GM12878 (cell line): ENCODE measurements at regions not wholly inside any gene's neighbourhood (a gene's known extent, or its start where the extent isn't known, plus 50 kb on each side); places are given as distances from the start of the nearest gene placed in this dataset.

Experiments used
- ATAC-seq: fragments of 200-7000 bp; cut with Tn5 transposase; 3 replicates; pipeline ENCODE4 v1.9.1; 2020; ENCODE audit warnings: mild to moderate bottlenecking, moderate library complexity
- BruUV-seq: library from RNA; stranded (reverse); fragments of 400-500 nt; replicated peaks from 2 replicates; lab custom pipeline; 2021; lab: Mats Ljungman, UMichigan
- CTCF ChIA-PET: fragments of 300-600 bp; sonication (Branson Sonifier 250); formaldehyde crosslinking; extraction: SDS; loops from one replicate; lab custom pipeline; 2021; ENCODE audit warnings: inconsistent platforms; lab: Yijun Ruan, JAX
- POLR2A ChIA-PET: fragments of 350-600 bp; formaldehyde crosslinking; extraction: SDS; loops from one replicate; lab custom pipeline; 2021; ENCODE audit warnings: inconsistent platforms; lab: Charles Lee
- RAD21 ChIA-PET: fragments of 300-600 bp; sonication (Branson Sonifier 250); formaldehyde crosslinking; loops from one replicate; lab custom pipeline; 2023; ENCODE audit warnings: antibody characterized with exemption; ENCODE audit not compliant: unreplicated experiment; lab: Charles Lee
- SMC1A ChIA-PET: fragments of 300-600 bp; sonication (Branson Sonifier 250); formaldehyde crosslinking; loops from one replicate; lab custom pipeline; 2023; ENCODE audit not compliant: unreplicated experiment, uncharacterized antibody; lab: Charles Lee
- DNase-seq: peaks from one replicate; pipeline ENCODE4 v3.0.0-alpha.2; 2011; ENCODE audit warnings: low read depth, low spot score
- FAIRE-seq: peaks from 3 replicates; lab custom pipeline; 2011; peaks lifted over from hg19 to GRCh38; lab: Jason Lieb, UNC
- H2AFZ ChIP-seq: 2 replicates; pipeline ENCODE4 v1.6.0; 2011; ENCODE audit warnings: low read depth, low read length, control low read depth; ENCODE audit not compliant: control insufficient read depth
- H3K27ac ChIP-seq: 2 replicates; pipeline ENCODE4 v1.5.1; 2011; ENCODE audit warnings: control low read depth; ENCODE audit not compliant: control insufficient read depth, insufficient read depth
- H3K27me3 ChIP-seq, 2 experiments: replicated peaks in 1 of 2; 2 replicates each; pipeline versions ENCODE4 v1.6.0 to v1.6.1; 2011; ENCODE audit warnings: low read length in 1 of 2; ENCODE audit not compliant: control insufficient read depth in 2 of 2, insufficient read depth in 2 of 2
- H3K36me3 ChIP-seq, 2 experiments: 2 replicates each; pipeline ENCODE4 v1.5.1; 2011; ENCODE audit warnings: low read length in 1 of 2; ENCODE audit not compliant: control insufficient read depth in 2 of 2, insufficient read depth in 2 of 2
- H3K4me1 ChIP-seq: 2 replicates; pipeline ENCODE4 v1.6.1; 2011; ENCODE audit warnings: mild to moderate bottlenecking, low read length, moderate library complexity, mixed read lengths; ENCODE audit not compliant: control insufficient read depth, insufficient read depth
- H3K4me2 ChIP-seq: 2 replicates; pipeline ENCODE4 v1.6.0; 2011; ENCODE audit warnings: control low read depth; ENCODE audit not compliant: control insufficient read depth, insufficient read depth
- H3K4me3 ChIP-seq: fragments of 200-600 bp; sonication (generic); 2 replicates; pipeline ENCODE4 v1.5.1; 2016
- H3K79me2 ChIP-seq: 2 replicates; pipeline ENCODE4 v1.6.0; 2011; ENCODE audit warnings: low read length; ENCODE audit not compliant: control insufficient read depth, insufficient read depth
- H3K9ac ChIP-seq: 2 replicates; pipeline ENCODE4 v1.8.0; 2011; ENCODE audit warnings: low read length, control low read depth, mixed read lengths; ENCODE audit not compliant: control insufficient read depth, insufficient read depth
- H3K9me3 ChIP-seq: replicated peaks from 3 replicates; pipeline ENCODE4 v1.5.1; 2011; ENCODE audit warnings: mild to moderate bottlenecking, low read length; ENCODE audit not compliant: control insufficient read depth, insufficient read depth
- H4K20me1 ChIP-seq: 2 replicates; pipeline ENCODE4 v1.6.0; 2011; ENCODE audit not compliant: control insufficient read depth, insufficient read depth
- ASH2L ChIP-seq: fragments of 300-600, 200-600 bp; sonication (generic); IDR thresholded peaks from 2 replicates; pipeline ENCODE4 v1.6.1; 2017; ENCODE audit warnings: low read depth, mild to moderate bottlenecking, borderline replicate concordance
- CHD1 ChIP-seq: IDR thresholded peaks from 2 replicates; pipeline ENCODE4 v1.6.1; 2012; ENCODE audit warnings: low read depth, low read length, improper control_type of control experiment
- CHD2 ChIP-seq: IDR thresholded peaks from 2 replicates; pipeline ENCODE4 v1.6.1; 2011; ENCODE audit warnings: low read depth, low read length, improper control_type of control experiment, borderline replicate concordance
- CHD4 ChIP-seq: fragments of 200-600 bp; sonication (generic); IDR thresholded peaks from 2 replicates; pipeline ENCODE4 v1.6.1; 2016; ENCODE audit warnings: mild to moderate bottlenecking
- E2F4 ChIP-seq: IDR thresholded peaks from 2 replicates; pipeline ENCODE4 v1.6.1; 2012; ENCODE audit warnings: low read depth, low read length, improper control_type of control experiment
- FOXK2 ChIP-seq: fragments of 450-650 bp; IDR thresholded peaks from 2 replicates; pipeline ENCODE4 v1.6.1; 2017; ENCODE audit warnings: mild to moderate bottlenecking, moderate library complexity
- HDAC2 ChIP-seq: fragments of 200-600 bp; sonication (generic); IDR thresholded peaks from 2 replicates; pipeline ENCODE4 v1.6.1; 2017
- JUNB ChIP-seq: IDR thresholded peaks from 2 replicates; pipeline ENCODE4 v1.6.1; 2016; ENCODE audit warnings: antibody characterized with exemption, mild to moderate bottlenecking
- KDM1A ChIP-seq: fragments of 200-600 bp; sonication (generic); IDR thresholded peaks from 2 replicates; pipeline ENCODE4 v1.6.1; 2016; ENCODE audit warnings: borderline replicate concordance
- LARP7 ChIP-seq: fragments of 450-650 bp; IDR thresholded peaks from 2 replicates; pipeline ENCODE4 v1.6.1; 2017; ENCODE audit warnings: mild to moderate bottlenecking
- NFIC ChIP-seq: IDR thresholded peaks from 2 replicates; pipeline ENCODE4 v1.6.1; 2012; ENCODE audit warnings: low read depth, mild to moderate bottlenecking, inconsistent platforms, low read length, moderate library complexity
- NFYA ChIP-seq: IDR thresholded peaks from 2 replicates; pipeline ENCODE4 v1.6.1; 2011; ENCODE audit warnings: low read depth, mild to moderate bottlenecking, low read length, improper control_type of control experiment, borderline replicate concordance
- PML ChIP-seq: IDR thresholded peaks from 2 replicates; pipeline ENCODE4 v1.6.1; 2012; ENCODE audit warnings: low read length, inconsistent platforms
- RAD21 ChIP-seq: IDR thresholded peaks from 2 replicates; pipeline ENCODE4 v1.6.1; 2011; ENCODE audit warnings: mild to moderate bottlenecking, low read depth, low read length, moderate library complexity; ENCODE audit not compliant: insufficient read depth
- RBBP5 ChIP-seq: fragments of 200-600 bp; sonication (generic); conservative IDR thresholded peaks from 2 replicates; pipeline ENCODE4 v1.6.1; 2016
- RUNX3 ChIP-seq: IDR thresholded peaks from 2 replicates; pipeline ENCODE4 v1.6.1; 2012; ENCODE audit warnings: low read length, inconsistent platforms
- SMC3 ChIP-seq: IDR thresholded peaks from 2 replicates; pipeline ENCODE4 v1.6.1; 2011; ENCODE audit warnings: low read length, improper control_type of control experiment, borderline replicate concordance
- SRF ChIP-seq, 2 experiments: IDR thresholded peaks; 2 replicates each; pipeline ENCODE4 v1.6.1; 2011; ENCODE audit warnings: low read depth in 2 of 2, low read length in 2 of 2, mild to moderate bottlenecking in 1 of 2, moderate library complexity in 1 of 2
- WGBS: methylation state at CpG from one replicate; pipeline ENCODE4 v1.1.6; 2016; ENCODE audit warnings: low lambda C conversion rate; ENCODE audit not compliant: insufficient replicate concordance, insufficient coverage; ENCODE audit errors: missing lambda C conversion rate; 5-methylcytosine and 5-hydroxymethylcytosine counted together
- in situ Hi-C: fragments of 300-500 bp; cut with MboI; formaldehyde crosslinking; loops from 9 replicates; pipeline ENCODE4 v1.14.3; 2018; ENCODE audit warnings: mixed read lengths
- intact Hi-C: fragments of 100-400 bp; cut with micrococcal nuclease; formaldehyde crosslinking; loops from one replicate; pipeline ENCODE4 v1.14.2; 2022; ENCODE audit not compliant: unreplicated experiment
- TF ChIP-seq, protein P1 (sequence below): fragments of 450-650 bp; formaldehyde crosslinking; IDR thresholded peaks from 2 replicates; pipeline ENCODE4 v1.5.0; 2022; ENCODE audit warnings: mild to moderate bottlenecking, missing genetic modification characterization

DNA sequence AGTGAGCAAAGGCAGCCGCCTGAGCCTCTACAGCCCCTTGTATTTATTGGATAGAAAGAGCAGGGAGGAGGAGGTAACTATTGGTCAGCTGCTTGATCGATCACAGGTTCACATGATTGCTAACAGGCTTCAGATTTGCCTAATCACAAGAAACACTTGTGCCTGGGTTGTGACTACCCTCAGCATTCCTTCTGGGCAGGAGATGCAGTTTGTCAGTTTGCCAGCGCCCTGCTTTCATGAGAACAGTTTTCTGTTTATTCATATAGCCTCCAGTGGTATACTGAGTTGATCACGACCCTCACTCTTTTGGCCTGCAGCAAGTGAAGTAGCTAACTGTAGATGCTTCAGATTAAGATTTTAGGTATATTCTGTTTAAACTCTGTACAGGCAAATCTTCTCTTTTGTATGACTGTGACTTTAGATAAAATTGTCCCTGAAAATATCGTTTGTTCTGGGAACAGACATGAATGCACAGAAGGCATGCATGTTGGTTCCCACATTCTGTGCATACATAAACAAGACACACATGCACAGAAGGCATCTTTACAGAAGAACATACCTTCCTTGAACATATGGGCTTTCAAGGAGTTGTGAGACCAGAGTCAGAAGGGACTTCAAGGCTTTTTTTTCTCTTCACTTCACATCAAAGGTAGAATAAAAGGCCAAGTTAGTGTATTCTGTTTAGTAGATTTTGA lies 422.4 kb upstream of the STEAP1 start:
- H3K79me2 ChIP-seq: no peaks in the 10 kb centered on the region
- WGBS: 3% methylated on average over 5 of the region's 5 CpGs
- RAD21 ChIA-PET: no interaction called here
- FAIRE-seq: no peak
- ATAC-seq: no peak
- SMC1A ChIA-PET: no interaction called here
- intact Hi-C loops (no loop called here), in situ Hi-C loops (no loop called here)
- no peaks in the 10 kb centered on the region for H3K36me3 ChIP-seq
- no TSS peak for BruUV-seq
- no peak overlapping the region for H3K4me3 ChIP-seq
- H3K4me2 ChIP-seq: no peak overlapping the region
- H3K4me1 ChIP-seq: no peaks in the 10 kb centered on the region
- no peak overlapping the region for H3K9ac ChIP-seq
- H3K27ac ChIP-seq: no peak overlapping the region
- no peaks in the 10 kb centered on the region for H3K9me3 ChIP-seq
- H3K27me3 ChIP-seq: no peaks in the 10 kb centered on the region
- CTCF ChIA-PET: interaction anchor here (0.6 kb wide), 1 partner anchor 10 kb away, joined by 4 read pairs; no protein-coding TSS in a partner anchor
- H4K20me1 ChIP-seq: no peaks in the 10 kb centered on the region
- H2AFZ ChIP-seq: no peak overlapping the region
- DNase-seq: no peak
- POLR2A ChIA-PET: no interaction called here
- TF ChIP-seq RAD21 (no peak), KDM1A (no peak), ASH2L (no peak), CHD1 (no peak), NFIC (no peak), LARP7 (no peak), JUNB (no peak), NFYA (no peak), E2F4 (no peak), HDAC2 (no peak), RUNX3 (no peak), FOXK2 (no peak), SMC3 (no peak), RBBP5 (no peak), CHD4 (no peak), PML (no peak), SRF (IDR thresholded peaks at IDR 0.05; ENCODE audit: low read depth in 2 of 2, low read length in 2 of 2) (no peak), CHD2 (no peak)
- TF ChIP-seq, protein P1, sequence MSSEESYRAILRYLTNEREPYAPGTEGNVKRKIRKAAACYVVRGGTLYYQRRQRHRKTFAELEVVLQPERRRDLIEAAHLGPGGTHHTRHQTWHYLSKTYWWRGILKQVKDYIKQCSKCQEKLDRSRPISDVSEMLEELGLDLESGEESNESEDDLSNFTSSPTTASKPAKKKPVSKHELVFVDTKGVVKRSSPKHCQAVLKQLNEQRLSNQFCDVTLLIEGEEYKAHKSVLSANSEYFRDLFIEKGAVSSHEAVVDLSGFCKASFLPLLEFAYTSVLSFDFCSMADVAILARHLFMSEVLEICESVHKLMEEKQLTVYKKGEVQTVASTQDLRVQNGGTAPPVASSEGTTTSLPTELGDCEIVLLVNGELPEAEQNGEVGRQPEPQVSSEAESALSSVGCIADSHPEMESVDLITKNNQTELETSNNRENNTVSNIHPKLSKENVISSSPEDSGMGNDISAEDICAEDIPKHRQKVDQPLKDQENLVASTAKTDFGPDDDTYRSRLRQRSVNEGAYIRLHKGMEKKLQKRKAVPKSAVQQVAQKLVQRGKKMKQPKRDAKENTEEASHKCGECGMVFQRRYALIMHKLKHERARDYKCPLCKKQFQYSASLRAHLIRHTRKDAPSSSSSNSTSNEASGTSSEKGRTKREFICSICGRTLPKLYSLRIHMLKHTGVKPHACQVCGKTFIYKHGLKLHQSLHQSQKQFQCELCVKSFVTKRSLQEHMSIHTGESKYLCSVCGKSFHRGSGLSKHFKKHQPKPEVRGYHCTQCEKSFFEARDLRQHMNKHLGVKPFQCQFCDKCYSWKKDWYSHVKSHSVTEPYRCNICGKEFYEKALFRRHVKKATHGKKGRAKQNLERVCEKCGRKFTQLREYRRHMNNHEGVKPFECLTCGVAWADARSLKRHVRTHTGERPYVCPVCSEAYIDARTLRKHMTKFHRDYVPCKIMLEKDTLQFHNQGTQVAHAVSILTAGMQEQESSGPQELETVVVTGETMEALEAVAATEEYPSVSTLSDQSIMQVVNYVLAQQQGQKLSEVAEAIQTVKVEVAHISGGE (CRISPR knock-in tag): no peak
